Activated CD8-positive, alpha-beta memory T cell treated with anti-CD3 and anti-CD28 coated beads, Interleukin-2, amount 50 U/mL, for 24 hours (primary cell): ENCODE measurements at regions not wholly inside any gene's neighbourhood (a gene's known extent, or its start where the extent isn't known, plus 50 kb on each side); places are given as distances from the start of the nearest gene placed in this dataset.
"Not testable (repeated sequence)": the region's sequence is repeated elsewhere in the genome, so short reads cannot be mapped to it uniquely, and the experiment has no call there.

ENCODE experiments used
- DNase-seq: peaks from one replicate; pipeline ENCODE4 v3.0.0-alpha.2; 2020; ENCODE audit errors: extremely low read depth

DNA sequence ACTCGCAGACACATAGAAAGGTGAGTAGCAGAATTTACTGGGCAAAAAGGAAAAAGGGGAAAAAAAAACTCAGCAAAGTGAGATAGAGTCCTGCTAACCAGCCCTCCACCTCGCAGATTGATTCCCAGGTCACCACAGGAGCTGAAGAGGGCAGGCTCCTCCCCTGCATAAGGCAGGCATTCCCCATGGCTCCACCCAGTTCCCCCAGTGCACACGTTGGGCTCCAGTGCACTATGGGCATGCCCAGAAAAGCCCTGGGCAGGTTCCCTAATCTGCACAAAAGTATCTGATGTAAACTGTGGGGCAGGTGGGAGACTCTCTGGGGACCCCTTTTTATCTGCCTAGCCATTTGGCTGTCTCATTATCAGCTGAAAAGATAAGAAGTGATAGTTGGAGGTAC is 461.2 kb upstream of the TMEFF2 start:
- DNase-seq: no peak

DNA sequence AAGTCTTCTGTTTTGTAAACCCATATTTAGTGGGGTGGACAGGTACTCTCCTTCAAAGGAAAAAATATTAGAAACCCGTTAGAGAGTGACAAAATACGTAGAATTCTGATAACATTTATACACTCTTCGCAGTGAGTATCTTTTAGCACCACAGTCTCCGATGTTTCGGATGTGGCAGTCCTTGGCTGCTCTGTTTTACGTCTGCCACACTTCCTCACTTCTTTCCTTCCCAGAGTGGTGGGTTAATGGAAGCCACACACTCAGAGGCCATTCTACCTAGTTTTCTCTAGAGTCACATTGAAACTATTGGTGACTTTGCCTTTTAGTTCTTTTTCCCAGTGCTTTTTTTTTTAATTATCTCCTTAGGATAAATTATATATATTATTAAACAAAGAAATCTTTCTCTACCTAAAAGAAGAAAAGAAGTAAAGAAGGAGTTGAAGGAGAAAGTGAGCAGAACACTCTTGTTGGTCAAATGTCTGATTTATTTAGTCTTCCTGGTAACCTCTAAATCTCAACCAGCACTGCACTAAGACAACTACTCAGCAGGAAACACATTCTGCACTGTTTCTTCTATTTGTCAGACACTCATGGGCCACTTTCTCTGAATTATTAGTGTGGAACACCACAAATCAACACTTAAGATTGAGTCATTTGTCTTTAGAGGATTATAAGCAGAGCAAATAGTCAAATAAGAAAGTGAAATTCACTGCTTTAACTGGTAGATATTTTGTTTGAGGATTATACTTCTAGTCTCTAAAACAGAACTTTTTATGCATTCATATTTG is 451.3 kb upstream of the TMEFF2 start:
- no peak for DNase-seq

DNA sequence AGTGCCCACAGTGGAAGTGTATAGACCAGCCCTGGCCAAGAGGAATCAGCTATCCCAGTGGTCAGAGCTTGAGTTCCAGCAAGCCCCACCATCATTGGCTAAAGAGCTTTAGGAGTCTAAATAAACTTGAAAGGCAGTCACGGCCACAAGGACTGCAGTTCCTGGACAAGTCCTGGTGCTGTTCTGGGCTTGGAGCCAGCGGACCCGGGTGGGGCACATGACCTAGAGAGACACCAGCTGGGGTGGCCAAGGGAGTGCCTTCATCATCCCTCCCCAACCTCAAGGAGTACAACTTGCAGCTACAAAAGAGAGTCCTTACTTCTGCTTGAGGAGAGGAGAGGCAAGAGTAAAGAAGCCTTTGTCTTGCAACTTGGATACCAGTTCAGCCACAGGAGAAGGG is 439.8 kb upstream of the TMEFF2 start:
- no peak for DNase-seq

- DNase-seq: no peak
Measured at GRCh38 chr2:192628017-192628416, 433.3 kb upstream of the TMEFF2 start.

DNA sequence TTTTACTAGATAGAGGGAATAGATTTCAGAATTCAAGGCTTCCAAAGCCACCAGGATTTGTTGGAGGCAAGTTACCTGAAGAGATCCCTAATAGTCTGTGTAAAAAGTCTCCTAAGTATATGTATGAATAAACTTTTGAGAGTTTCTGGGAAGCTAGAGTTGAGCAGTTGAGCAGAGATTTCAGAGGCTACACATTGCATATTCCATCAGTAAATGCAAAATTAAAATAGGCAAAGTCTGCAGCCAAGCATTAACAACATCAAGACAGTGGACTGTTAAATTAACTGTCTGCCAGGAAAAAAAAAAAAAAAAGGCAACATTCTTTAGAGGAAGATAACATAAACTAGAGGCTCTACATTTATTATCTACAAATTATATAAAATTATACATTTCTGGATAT is 420.4 kb upstream of the TMEFF2 start:
- no peak for DNase-seq

DNA sequence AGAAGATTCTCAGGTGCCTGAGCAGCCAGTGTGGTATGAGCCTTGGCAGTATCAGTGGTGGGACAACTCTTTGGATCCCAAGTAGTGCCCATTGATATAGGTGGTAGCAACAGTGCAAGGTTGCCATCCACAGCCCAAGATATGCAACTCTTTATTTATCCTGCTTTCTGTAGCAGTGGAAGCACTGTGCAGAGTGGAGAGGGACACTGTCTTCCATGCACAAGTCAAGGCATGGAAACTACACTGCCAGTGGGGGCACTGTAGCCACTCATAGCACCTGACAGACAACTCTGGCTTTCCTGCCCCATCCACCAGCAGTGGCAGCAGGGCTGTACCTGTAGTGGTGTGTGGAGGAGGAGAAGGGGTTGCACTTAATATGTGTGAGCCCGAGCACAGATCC is 409.6 kb upstream of the TMEFF2 start:
- no peak for DNase-seq

DNA sequence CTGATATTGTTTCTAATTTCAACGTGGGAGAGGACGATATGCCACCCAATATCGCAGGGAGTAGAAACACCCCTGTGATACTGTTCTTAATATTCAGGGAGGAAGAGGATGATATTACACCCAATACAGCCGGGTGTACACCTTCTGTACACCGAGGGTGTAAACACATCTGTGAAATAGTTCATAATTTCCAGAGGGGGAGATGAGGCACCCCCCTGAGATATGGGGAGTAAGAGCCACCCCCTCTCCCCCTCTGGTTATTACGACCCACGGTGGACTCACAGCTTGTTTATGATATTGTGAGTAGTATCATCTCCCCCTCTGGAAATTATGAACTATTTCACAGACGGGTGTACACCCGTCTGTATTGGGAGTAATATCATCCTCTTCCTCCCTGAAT is 403.9 kb upstream of the TMEFF2 start:
- DNase-seq: not testable (repeated sequence)

DNA sequence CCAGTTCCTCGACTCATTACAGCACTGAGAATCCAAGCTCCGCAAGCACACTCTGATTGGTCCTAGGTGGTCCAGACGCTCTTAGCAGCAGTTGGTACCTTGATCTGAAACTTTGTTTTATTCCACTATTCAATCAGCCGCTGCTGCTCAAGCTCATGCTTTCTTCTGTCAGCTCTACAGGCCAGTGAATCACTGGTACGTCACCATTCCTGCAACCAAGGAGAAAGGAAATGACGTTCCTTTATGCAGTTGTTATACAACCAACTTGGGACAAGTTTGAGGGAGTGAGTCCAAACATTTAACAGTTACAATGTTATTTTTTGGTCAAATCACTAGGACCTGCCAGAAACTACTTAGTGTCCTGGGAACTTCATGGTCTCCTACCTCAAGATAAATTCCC is 398.8 kb upstream of the TMEFF2 start:
- no peak for DNase-seq

DNA sequence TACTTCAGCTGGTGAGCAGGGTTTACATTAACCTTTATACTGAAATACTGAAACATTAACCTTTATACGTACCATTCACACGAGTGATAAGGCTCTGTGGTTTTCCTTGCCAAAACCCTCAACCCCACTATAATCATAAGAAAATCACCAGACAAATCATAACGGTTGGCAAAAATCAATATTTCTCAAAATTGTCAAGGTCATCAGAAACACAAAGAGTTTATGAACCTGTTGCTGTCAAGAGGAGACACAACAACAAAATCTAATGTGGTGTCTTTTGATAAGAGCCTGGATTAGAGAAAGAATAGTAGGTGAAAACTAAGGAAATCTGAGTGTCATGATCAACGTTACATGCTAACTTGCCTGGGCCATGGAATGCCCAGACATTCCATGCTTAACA is 396.9 kb upstream of the TMEFF2 start:
- no peak for DNase-seq

DNA sequence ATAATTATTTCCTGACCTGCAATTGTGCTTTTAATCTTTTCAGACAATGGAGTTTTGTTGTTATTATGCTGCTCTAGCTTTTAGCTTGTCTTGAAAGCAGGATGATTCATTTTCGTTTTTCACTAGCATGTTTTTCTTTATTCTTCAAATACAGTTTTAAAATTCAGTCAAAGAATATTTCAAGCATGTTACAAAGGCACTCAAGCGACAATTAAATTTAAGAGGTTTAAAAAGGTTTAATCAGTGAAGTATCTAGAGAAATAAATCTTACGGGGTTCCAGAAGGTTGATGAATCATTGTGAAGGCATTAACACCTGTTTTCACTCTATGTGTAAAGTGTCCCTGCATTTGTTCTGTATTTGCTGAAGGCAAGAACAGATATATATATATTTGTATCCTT is 390.7 kb upstream of the TMEFF2 start:
- DNase-seq: no peak

GRCh38 chr2:192584976-192585375 is 390.2 kb upstream of the TMEFF2 start:
- DNase-seq: no peak

GRCh38 chr2:192579965-192580700 is 385.4 kb upstream of the TMEFF2 start:
- no peak for DNase-seq

DNA sequence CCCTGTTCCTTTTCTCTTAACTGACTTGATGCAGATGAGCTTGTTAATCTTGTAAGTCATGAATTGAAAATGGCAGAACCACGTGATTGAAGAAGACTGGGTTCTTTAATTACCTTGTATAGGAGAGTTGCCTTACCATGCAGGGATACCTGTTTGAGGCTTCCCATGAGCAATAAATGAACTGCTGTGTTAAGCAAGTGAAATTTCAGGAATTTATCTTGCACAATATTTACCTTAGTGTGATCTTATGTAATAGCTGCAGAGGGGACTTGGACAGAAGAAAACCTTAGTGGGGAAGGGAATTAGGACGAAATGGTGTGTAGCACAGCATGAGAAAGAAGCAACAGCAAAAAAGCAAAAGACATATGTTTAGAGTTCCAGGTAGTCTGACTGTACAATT is 384.0 kb upstream of the TMEFF2 start:
- no peak for DNase-seq

DNA sequence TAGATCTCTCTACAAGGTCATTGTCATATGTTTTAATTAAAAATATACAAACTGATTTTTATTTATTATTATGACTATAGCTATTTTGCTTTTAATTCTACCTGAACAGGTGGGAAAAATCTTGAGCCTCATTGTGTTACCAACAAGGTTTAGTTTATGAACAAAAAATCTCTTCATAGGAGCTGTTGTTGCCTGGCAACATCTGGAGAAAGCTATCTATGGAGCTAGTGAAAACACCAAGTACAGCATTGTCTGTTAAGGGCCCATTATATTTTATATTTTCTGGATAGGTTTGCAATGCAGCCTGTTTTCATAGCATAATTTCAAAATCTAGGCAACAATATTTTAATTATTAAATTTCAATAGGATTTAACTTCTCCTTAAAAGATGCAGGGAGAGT is 383.0 kb upstream of the TMEFF2 start:
- DNase-seq: no peak

DNA sequence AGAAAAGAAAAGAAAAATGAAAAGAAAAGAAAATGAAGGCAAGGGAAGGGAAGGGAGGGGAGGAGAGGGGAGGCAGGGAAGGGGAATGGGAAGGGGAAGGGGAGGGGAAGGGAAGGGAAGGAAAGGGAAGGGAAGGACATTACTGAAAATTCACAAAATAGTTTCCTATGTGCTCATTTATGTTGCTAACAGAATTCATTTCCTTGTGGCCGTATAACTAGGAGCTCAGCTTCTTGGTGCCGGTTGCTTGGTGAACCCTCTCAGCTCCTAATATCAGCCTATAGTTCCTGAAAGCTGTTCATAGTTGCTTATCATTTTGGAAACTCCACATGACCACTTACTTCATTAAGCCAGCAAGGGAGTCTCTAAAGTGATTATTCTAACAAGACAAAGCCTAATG is 379.8 kb upstream of the TMEFF2 start:
- no peak for DNase-seq

GRCh38 chr2:192571636-192572035 is 376.9 kb upstream of the TMEFF2 start:
- DNase-seq: no peak

DNA sequence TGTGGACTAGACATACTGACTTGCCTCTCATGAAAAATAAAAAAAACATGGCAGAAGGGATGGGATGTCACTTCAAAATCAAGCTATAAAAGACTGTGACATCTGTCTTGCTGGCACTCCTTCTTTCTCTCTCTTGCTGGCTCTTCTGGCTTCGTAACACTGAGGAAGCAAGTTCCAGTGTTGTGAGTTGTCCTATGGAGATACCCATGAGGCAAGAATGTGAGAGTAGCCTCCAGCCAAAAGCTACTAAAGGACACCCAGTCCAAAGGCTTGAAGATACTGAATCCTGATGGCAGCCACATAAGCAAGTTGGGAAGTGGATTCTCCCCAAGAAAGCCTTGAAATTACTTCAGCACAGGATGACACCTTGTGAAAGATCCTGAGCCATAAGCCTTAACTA is 376.1 kb upstream of the TMEFF2 start:
- DNase-seq: no peak

GRCh38 chr2:192566863-192567262 is 372.1 kb upstream of the TMEFF2 start:
- DNase-seq: no peak

DNA sequence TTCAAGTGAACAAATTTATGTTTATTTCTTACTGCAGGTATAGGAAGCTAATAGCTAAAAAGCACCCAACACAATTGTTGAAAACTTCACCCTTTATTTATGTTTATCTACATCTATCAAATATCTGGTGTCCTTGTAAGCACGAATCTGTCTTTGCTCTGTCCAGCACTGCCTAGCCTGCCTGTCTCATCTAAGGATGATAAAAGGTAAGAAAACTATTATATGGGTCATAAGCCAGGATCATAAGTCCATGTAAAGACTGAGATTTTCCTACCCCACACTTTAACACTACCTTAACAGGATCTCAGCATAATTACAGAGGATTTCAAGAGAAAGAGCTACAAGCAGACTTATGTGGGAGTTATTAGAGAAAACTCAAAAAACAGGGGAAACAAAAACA is 365.6 kb upstream of the TMEFF2 start:
- DNase-seq: no peak

GRCh38 chr2:192559587-192559986 is 364.9 kb upstream of the TMEFF2 start:
- DNase-seq: no peak

DNA sequence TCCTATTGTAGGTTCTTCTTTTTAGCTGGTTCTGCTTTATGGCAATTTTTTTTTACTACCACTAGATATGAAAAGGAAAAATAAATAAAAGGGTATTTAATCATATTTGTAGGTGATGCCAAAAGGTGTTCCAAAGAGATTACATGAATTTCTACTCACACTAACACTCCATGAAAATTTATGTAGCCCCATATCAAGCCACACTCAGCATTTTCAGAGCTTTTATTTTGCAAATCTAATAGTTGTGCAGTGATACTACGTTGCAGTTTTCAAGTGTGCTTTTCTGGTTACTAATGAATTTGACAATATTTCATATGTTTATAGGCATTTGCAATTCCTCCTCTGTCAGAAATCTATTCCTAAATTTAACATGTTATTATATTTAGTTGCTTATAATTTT is 363.9 kb upstream of the TMEFF2 start:
- DNase-seq: no peak

DNA sequence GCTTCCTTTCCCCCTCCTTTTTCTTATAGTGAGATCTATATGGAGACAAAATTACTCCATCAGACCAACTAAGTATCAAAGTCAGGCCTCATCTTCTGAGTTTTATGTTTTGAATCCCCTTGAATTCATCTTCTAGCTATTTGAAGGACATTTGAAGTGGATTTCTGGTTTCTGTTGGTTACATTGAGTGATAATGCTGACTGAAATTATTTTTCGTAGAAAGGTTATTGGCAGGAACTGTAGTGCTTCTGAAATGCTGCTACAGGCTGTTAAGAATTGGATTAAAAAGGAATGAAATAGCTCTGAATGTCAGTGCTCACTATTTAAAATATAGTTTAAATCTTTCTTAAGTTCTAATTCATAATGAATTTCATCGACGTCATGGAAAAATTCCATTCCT is 361.0 kb upstream of the TMEFF2 start:
- no peak for DNase-seq

DNA sequence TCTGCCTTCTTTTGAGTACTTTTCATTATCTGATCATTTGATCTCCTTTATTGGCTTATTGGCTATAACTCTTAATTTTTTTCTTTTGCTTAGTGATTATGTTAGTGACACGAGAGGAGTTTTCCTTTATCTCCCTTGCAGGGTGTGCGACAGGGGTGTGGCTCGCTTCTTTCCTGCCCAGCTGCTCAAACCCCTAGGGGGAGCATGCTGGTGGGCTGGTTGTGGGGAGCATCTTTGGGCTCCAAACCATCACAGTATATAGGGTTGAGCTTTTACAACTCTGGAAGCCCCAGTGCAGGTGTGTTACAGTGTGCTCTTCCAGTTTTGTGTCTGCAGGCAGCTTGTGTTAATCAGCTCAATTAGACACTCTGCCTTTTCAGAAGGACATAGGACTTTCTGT is 357.0 kb upstream of the TMEFF2 start:
- no peak for DNase-seq

DNA sequence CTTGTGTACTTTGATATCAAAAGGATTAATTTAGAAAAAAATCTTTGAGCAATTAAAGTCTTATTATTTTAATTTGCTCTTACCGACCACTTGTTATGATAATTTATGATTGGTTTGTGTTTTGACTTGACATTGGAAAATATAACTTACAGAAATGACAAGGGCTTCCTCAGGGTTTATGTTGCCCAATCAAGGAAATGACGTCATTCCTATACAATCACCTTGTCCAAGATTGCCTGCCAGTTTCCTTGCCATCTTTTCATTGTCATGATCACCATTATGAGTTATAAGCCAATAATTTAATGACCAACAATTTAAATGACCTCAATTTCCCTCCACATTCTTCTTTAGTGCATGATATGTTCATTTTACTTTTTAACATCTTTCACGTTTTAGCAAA is 351.8 kb upstream of the TMEFF2 start:
- DNase-seq: no peak
